ENCODE measurements at regions not wholly inside any gene's neighbourhood (a gene's known extent, or its start where the extent isn't known, plus 50 kb on each side); places are given as distances from the start of the nearest gene placed in this dataset.

DNA sequence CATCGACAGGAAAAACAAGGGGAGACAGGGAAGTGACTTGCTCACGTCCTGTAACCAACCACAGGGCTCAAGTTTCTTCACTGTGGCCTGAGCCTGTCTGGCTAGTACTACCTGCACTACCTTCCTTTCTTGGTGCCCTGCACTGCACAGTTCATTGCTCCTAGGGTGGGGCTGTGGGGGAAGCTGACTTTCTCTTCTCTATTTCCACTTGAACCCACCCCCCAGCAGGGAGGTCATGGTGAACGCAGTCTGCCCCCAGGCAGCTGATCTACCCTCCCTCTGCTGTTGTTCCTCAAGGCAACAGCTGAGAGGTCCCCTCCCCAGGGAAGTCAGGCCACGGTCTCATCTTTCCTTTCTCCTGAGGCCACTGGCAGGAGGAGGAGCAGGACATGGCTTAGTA lies 532.1 kb downstream of the SOX11 start:
- H3K9me3 ChIP-seq (ENCODE audit: low read depth) = no peaks in the 10 kb centered on the region
- TF ChIP-seq EZH2 (IDR thresholded peaks at IDR 0.05; ENCODE audit: borderline replicate concordance) = no peak
- no peak for TF ChIP-seq EZH2phosphoT487 (IDR thresholded peaks at IDR 0.05; ENCODE audit: low read depth, severe bottlenecking, unreplicated experiment)
- H3K79me2 ChIP-seq = no peaks in the 10 kb centered on the region
- no peaks in the 10 kb centered on the region for H3K27me3 ChIP-seq
- no peak overlapping the region for H2AFZ ChIP-seq
- H3K4me3 ChIP-seq = no peak overlapping the region
- H4K20me1 ChIP-seq (ENCODE audit: insufficient read depth, poor library complexity, severe bottlenecking) = no peaks in the 10 kb centered on the region
- H3K27ac ChIP-seq = no peak overlapping the region
- no peak for DNase-seq (ENCODE audit: low spot score)
- no peak overlapping the region for H3K4me2 ChIP-seq
- H3K36me3 ChIP-seq (replicated peaks; ENCODE audit: insufficient read depth, low read depth) = no peaks in the 10 kb centered on the region
- no peaks in the 10 kb centered on the region for H3K4me1 ChIP-seq (ENCODE audit: insufficient read depth)
- no peaks in the 10 kb centered on the region for H3K9me2 ChIP-seq (replicated peaks; ENCODE audit: insufficient read depth)
- WGBS (ENCODE audit: low lambda C conversion rate, missing lambda C conversion rate) = 65% methylated on average over 4 of the region's 4 CpGs

DNA sequence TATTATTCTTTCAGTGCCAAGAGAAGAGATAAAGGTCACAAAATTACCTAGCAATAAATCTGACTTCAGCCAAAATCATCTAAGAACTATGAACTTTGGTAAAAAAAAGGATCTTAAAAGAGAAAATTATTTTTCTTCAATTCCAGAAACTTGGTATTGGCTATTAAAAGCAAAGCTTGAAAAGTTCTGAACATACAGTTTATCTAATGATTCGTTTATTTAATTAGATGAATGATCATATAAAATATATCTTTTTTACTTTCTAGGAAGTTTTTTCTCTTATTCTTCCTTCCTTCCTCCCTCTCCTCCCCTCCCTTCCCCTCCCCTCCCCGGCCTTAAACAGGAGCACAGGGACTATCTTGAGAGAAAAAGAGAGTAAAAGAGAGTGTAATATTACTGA lies 536.1 kb downstream of the SOX11 start:
- no peak overlapping the region for H3K4me3 ChIP-seq
- H3K4me1 ChIP-seq (ENCODE audit: insufficient read depth) = no peaks in the 10 kb centered on the region
- no peak overlapping the region for H3K27ac ChIP-seq
- H3K9me2 ChIP-seq (replicated peaks; ENCODE audit: insufficient read depth) = no peaks in the 10 kb centered on the region
- DNase-seq (ENCODE audit: low spot score) = no peak
- no peaks in the 10 kb centered on the region for H3K27me3 ChIP-seq
- no peak overlapping the region for H3K4me2 ChIP-seq
- H3K36me3 ChIP-seq (replicated peaks; ENCODE audit: insufficient read depth, low read depth) = no peaks in the 10 kb centered on the region
- H3K9me3 ChIP-seq (ENCODE audit: low read depth) = no peaks in the 10 kb centered on the region
- TF ChIP-seq EZH2phosphoT487 (IDR thresholded peaks at IDR 0.05; ENCODE audit: low read depth, severe bottlenecking, unreplicated experiment) (no peak), EZH2 (IDR thresholded peaks at IDR 0.05; ENCODE audit: borderline replicate concordance) (no peak)
- TF ChIP-seq, protein P1, sequence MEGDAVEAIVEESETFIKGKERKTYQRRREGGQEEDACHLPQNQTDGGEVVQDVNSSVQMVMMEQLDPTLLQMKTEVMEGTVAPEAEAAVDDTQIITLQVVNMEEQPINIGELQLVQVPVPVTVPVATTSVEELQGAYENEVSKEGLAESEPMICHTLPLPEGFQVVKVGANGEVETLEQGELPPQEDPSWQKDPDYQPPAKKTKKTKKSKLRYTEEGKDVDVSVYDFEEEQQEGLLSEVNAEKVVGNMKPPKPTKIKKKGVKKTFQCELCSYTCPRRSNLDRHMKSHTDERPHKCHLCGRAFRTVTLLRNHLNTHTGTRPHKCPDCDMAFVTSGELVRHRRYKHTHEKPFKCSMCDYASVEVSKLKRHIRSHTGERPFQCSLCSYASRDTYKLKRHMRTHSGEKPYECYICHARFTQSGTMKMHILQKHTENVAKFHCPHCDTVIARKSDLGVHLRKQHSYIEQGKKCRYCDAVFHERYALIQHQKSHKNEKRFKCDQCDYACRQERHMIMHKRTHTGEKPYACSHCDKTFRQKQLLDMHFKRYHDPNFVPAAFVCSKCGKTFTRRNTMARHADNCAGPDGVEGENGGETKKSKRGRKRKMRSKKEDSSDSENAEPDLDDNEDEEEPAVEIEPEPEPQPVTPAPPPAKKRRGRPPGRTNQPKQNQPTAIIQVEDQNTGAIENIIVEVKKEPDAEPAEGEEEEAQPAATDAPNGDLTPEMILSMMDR (IDR thresholded peaks at IDR 0.05; ENCODE audit: poor library complexity) = no peak
- no peak overlapping the region for H2AFZ ChIP-seq
- H3K79me2 ChIP-seq = no peaks in the 10 kb centered on the region
- no peaks in the 10 kb centered on the region for H4K20me1 ChIP-seq (ENCODE audit: insufficient read depth, poor library complexity, severe bottlenecking)
- 77% methylated on average over 2 of the region's 2 CpGs for WGBS (ENCODE audit: low lambda C conversion rate, missing lambda C conversion rate)

DNA sequence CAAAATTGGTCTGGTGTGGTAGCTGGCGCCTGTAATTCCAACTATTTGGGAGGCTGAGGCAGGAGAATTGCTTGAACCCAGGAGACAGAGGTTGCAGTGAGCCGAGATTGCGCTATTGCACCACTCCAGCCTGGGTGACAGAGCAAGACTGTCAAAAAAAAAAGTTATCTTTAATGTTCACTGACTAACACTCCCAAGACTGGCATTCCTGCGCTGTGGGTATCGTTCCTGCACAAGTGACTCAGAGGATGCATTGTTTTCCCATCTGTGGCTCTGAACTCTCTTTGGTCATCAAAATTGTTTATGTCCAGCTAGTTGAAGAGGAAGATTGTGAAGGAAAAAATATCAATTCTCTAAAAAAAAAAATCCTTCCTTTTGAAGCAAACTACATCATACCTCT lies 539.0 kb downstream of the SOX11 start:
- no peaks in the 10 kb centered on the region for H3K9me3 ChIP-seq (ENCODE audit: low read depth)
- no peak for DNase-seq (ENCODE audit: low spot score)
- no peak overlapping the region for H3K4me3 ChIP-seq
- H4K20me1 ChIP-seq (ENCODE audit: insufficient read depth, poor library complexity, severe bottlenecking) = no peaks in the 10 kb centered on the region
- no peaks in the 10 kb centered on the region for H3K4me1 ChIP-seq (ENCODE audit: insufficient read depth)
- no peak overlapping the region for H3K4me2 ChIP-seq
- H3K79me2 ChIP-seq = no peaks in the 10 kb centered on the region
- H3K27me3 ChIP-seq = no peaks in the 10 kb centered on the region
- no peaks in the 10 kb centered on the region for H3K9me2 ChIP-seq (replicated peaks; ENCODE audit: insufficient read depth)
- WGBS (ENCODE audit: low lambda C conversion rate, missing lambda C conversion rate) = 93% methylated on average over 5 of the region's 5 CpGs
- TF ChIP-seq, protein P1 (IDR thresholded peaks at IDR 0.05; ENCODE audit: poor library complexity) = no peak
- no peak overlapping the region for H3K27ac ChIP-seq
- H2AFZ ChIP-seq = no peak overlapping the region
- H3K36me3 ChIP-seq (replicated peaks; ENCODE audit: insufficient read depth, low read depth) = no peaks in the 10 kb centered on the region

- TF ChIP-seq, protein P1 (IDR thresholded peaks at IDR 0.05; ENCODE audit: poor library complexity) = no peak
- TF ChIP-seq EZH2phosphoT487 (IDR thresholded peaks at IDR 0.05; ENCODE audit: low read depth, severe bottlenecking, unreplicated experiment) (no peak), EZH2 (IDR thresholded peaks at IDR 0.05; ENCODE audit: borderline replicate concordance) (no peak)
- WGBS (ENCODE audit: low lambda C conversion rate, missing lambda C conversion rate) = 88% methylated on average over 4 of the region's 4 CpGs
- Histone ChIP-seq H3K4me1 (ENCODE audit: insufficient read depth) (no peaks in the 10 kb centered on the region), H2AFZ (no peak overlapping the region), H3K36me3 (replicated peaks; ENCODE audit: insufficient read depth, low read depth) (no peaks in the 10 kb centered on the region), H3K27ac (no peak overlapping the region), H3K4me2 (no peak overlapping the region), H3K4me3 (no peak overlapping the region), H3K27me3 (no peaks in the 10 kb centered on the region), H3K9me3 (ENCODE audit: low read depth) (no peaks in the 10 kb centered on the region), H3K9me2 (replicated peaks; ENCODE audit: insufficient read depth) (no peaks in the 10 kb centered on the region), H4K20me1 (ENCODE audit: insufficient read depth, poor library complexity, severe bottlenecking) (no peaks in the 10 kb centered on the region), H3K79me2 (no peaks in the 10 kb centered on the region)
- DNase-seq (ENCODE audit: low spot score) = no peak
Measured at GRCh38 chr2:6233993-6234392, 541.8 kb downstream of the SOX11 start.

All from hepatocyte (in vitro differentiated cells).